Trophoblast cell (in vitro differentiated cells and primary cell): ENCODE measurements at regions not wholly inside any gene's neighbourhood (a gene's known extent, or its start where the extent isn't known, plus 50 kb on each side); places are given as distances from the start of the nearest gene placed in this dataset.

ENCODE experiments used
- DNase-seq, 2 donors: peaks; one replicate each; pipeline ENCODE4 v3.0.0-alpha.2; 2016
- H2AFZ ChIP-seq: 2 replicates; pipeline ENCODE4 v1.6.1; 2013; ENCODE audit warnings: low read length, moderate library complexity, mild to moderate bottlenecking; ENCODE audit not compliant: insufficient read depth, poor library complexity
- H2AK5ac ChIP-seq: 2 replicates; pipeline ENCODE4 v1.6.1; 2013; ENCODE audit warnings: mild to moderate bottlenecking, low read length
- H2BK120ac ChIP-seq: 2 replicates; pipeline ENCODE4 v1.6.1; 2013; ENCODE audit warnings: low read length, mild to moderate bottlenecking, moderate library complexity; ENCODE audit not compliant: insufficient read depth, poor library complexity
- H2BK12ac ChIP-seq: 2 replicates; pipeline ENCODE4 v1.6.1; 2013; ENCODE audit warnings: mild to moderate bottlenecking, low read length, moderate library complexity
- H2BK5ac ChIP-seq: 2 replicates; pipeline ENCODE4 v1.6.1; 2013; ENCODE audit warnings: low read length, low read depth, moderate library complexity, mild to moderate bottlenecking; ENCODE audit not compliant: poor library complexity
- H3K14ac ChIP-seq: 2 replicates; pipeline ENCODE4 v1.6.1; 2013; ENCODE audit warnings: mild to moderate bottlenecking, low read length
- H3K18ac ChIP-seq: 2 replicates; pipeline ENCODE4 v1.6.1; 2013; ENCODE audit warnings: mild to moderate bottlenecking, low read length
- H3K23ac ChIP-seq: 2 replicates; pipeline ENCODE4 v1.6.1; 2013; ENCODE audit warnings: low read length
- H3K27ac ChIP-seq: 2 replicates; pipeline ENCODE4 v1.5.1; 2013; ENCODE audit warnings: low read depth, mild to moderate bottlenecking, inconsistent platforms, low read length, moderate library complexity
- H3K27me3 ChIP-seq: 2 replicates; pipeline ENCODE4 v1.6.1; 2013; ENCODE audit warnings: inconsistent platforms, mild to moderate bottlenecking, low read length, moderate library complexity; ENCODE audit not compliant: insufficient read depth
- H3K36me3 ChIP-seq, 2 experiments: 1 replicate in 1 of 2; 2 replicates in 1 of 2; pipeline ENCODE4 v1.6.1; 2013; ENCODE audit warnings: low read length in 2 of 2, mild to moderate bottlenecking in 2 of 2, moderate library complexity in 1 of 2; ENCODE audit not compliant: insufficient read depth in 2 of 2, control insufficient read depth in 1 of 2
- H3K4ac ChIP-seq: 2 replicates; pipeline ENCODE4 v1.6.1; 2013; ENCODE audit warnings: low read depth, mild to moderate bottlenecking, low read length, moderate library complexity
- H3K4me1 ChIP-seq, 2 experiments: 1 replicate in 1 of 2; 2 replicates in 1 of 2; pipeline ENCODE4 v1.6.1; 2013; ENCODE audit warnings: low read length in 2 of 2, mild to moderate bottlenecking in 2 of 2, moderate library complexity in 1 of 2; ENCODE audit not compliant: insufficient read depth in 2 of 2, control insufficient read depth in 1 of 2
- H3K4me2 ChIP-seq: 2 replicates; pipeline ENCODE4 v1.6.1; 2013; ENCODE audit warnings: inconsistent platforms, mild to moderate bottlenecking, low read length, moderate library complexity
- H3K4me3 ChIP-seq: 2 replicates; pipeline ENCODE4 v1.5.1; 2013; ENCODE audit warnings: mild to moderate bottlenecking, low read depth, low read length, inconsistent platforms
- H3K79me1 ChIP-seq: one replicate; pipeline ENCODE4 v1.6.1; 2013; ENCODE audit warnings: low read length
- H3K79me2 ChIP-seq: 2 replicates; pipeline ENCODE4 v1.6.1; 2013; ENCODE audit warnings: low read length, mild to moderate bottlenecking; ENCODE audit not compliant: control insufficient read depth, insufficient read depth, poor library complexity
- H3K9ac ChIP-seq: 2 replicates; pipeline ENCODE4 v1.6.1; 2013; ENCODE audit warnings: mild to moderate bottlenecking, low read length
- H3K9me3 ChIP-seq: 2 replicates; pipeline ENCODE4 v1.6.1; 2013; ENCODE audit warnings: low read depth, mild to moderate bottlenecking, control low read depth, inconsistent platforms, low read length; ENCODE audit not compliant: insufficient read depth
- H4K12ac ChIP-seq: 2 replicates; pipeline ENCODE4 v1.6.1; 2013; ENCODE audit warnings: low read depth, mild to moderate bottlenecking, low read length, moderate library complexity
- H4K8ac ChIP-seq: 2 replicates; pipeline ENCODE4 v1.6.1; 2013; ENCODE audit warnings: low read depth, mild to moderate bottlenecking, low read length, moderate library complexity
- H4K91ac ChIP-seq: one replicate; pipeline ENCODE4 v1.6.1; 2013; ENCODE audit warnings: low read depth, mild to moderate bottlenecking, low read length, moderate library complexity
- WGBS: extraction: QIAGEN DNeasy Blood & Tissue Kit; methylation state at CpG from one replicate; pipeline ENCODE4 v1.1.7; 2013; ENCODE audit warnings: missing lambda C conversion rate; ENCODE audit not compliant: insufficient read length, insufficient coverage; ENCODE audit errors: extremely low coverage; 5-methylcytosine and 5-hydroxymethylcytosine counted together

GRCh38 chr12:126431767-126432166 lies 1366.5 kb downstream of the AACS start:
- Histone ChIP-seq H3K27ac (no peak overlapping the region), H2BK120ac (no peak overlapping the region), H2AFZ (no peak overlapping the region), H3K4me2 (no peak overlapping the region), H2AK5ac (no peak overlapping the region), H3K4me1 (no peaks in the 10 kb centered on the region), H3K4me3 (no peak overlapping the region), H3K4ac (no peak overlapping the region), H4K8ac (no peak overlapping the region), H4K12ac (no peak overlapping the region), H3K23ac (no peak overlapping the region), H3K27me3 (no peaks in the 10 kb centered on the region), H3K9ac (no peak overlapping the region), H3K18ac (no peak overlapping the region), H3K36me3 (no peaks in the 10 kb centered on the region), H3K14ac (no peak overlapping the region), H4K91ac (no peak overlapping the region), H3K79me1 (no peaks in the 10 kb centered on the region), H2BK12ac (no peak overlapping the region), H2BK5ac (no peak overlapping the region), H3K79me2 (no peaks in the 10 kb centered on the region), H3K9me3 (no peaks in the 10 kb centered on the region)
- no peak for DNase-seq
- no CpG with 5 or more reads among the region's 6 CpGs for WGBS

DNA sequence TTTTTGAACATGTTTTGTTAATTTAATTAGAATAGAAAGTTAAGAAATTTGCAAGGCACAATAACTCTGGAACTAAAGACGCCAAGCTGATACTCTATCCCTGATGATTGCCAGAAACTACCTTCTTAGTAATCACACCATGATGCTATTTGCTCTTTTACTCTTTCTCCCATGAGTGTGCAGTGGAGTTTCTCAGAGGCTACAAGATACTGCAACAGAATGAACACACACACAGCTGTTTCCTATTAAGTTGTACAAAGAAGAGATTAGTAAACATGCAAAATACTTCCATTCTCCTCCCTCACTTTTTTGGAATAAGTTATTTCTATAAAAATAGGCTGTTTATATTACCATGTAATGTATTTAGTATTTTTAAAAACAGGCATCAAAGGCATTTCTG lies 1367.5 kb downstream of the AACS start:
- Histone ChIP-seq H3K18ac (no peak overlapping the region), H3K4me2 (no peak overlapping the region), H3K4ac (no peak overlapping the region), H3K27ac (no peak overlapping the region), H3K14ac (no peak overlapping the region), H3K9ac (no peak overlapping the region), H3K79me2 (no peaks in the 10 kb centered on the region), H4K8ac (no peak overlapping the region), H2AFZ (no peak overlapping the region), H3K23ac (no peak overlapping the region), H3K4me3 (no peak overlapping the region), H3K36me3 (no peaks in the 10 kb centered on the region), H3K9me3 (no peaks in the 10 kb centered on the region), H2AK5ac (no peak overlapping the region), H4K91ac (no peak overlapping the region), H3K4me1 (no peaks in the 10 kb centered on the region), H4K12ac (no peak overlapping the region), H3K27me3 (no peaks in the 10 kb centered on the region), H2BK12ac (no peak overlapping the region), H2BK5ac (no peak overlapping the region), H2BK120ac (no peak overlapping the region), H3K79me1 (no peaks in the 10 kb centered on the region)
- DNase-seq = no peak
- WGBS = no CpG with 5 or more reads among the region's 1 CpG

DNA sequence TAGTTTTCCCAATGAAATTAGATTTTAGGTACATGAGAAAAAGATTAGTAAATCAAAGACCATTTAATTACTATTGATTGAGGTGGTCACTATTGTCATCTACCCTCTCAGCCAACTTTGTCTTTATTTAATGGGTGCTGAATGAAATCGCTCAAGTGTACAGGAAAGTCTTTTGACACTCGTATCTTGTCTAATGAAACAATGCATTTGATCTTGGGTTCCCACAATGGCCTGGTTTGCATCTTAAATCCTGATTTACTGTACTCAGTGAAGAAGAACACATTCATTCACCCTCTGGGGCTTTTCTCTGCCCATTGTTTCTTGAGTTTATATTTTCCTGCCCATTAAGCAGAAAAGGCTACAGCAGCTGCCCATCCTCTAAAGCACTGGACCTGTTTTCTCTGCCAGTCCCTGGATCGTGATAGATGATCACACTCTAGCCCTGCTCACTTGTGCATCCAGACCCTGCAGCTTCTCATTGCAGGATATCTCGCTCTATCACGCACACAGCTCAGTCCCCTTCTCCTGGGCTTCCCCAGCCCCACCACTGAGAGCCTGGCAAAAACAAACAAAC lies 1369.3 kb downstream of the AACS start:
- Histone ChIP-seq H3K36me3 (no peaks in the 10 kb centered on the region), H3K9ac (no peak overlapping the region), H3K4ac (no peak overlapping the region), H4K12ac (no peak overlapping the region), H2BK120ac (no peak overlapping the region), H4K8ac (no peak overlapping the region), H3K79me2 (no peaks in the 10 kb centered on the region), H3K4me2 (no peak overlapping the region), H3K27ac (no peak overlapping the region), H4K91ac (no peak overlapping the region), H3K23ac (no peak overlapping the region), H3K14ac (no peak overlapping the region), H3K18ac (no peak overlapping the region), H3K79me1 (no peaks in the 10 kb centered on the region), H3K9me3 (no peaks in the 10 kb centered on the region), H3K27me3 (no peaks in the 10 kb centered on the region), H2AK5ac (no peak overlapping the region), H3K4me3 (no peak overlapping the region), H3K4me1 (no peaks in the 10 kb centered on the region), H2AFZ (no peak overlapping the region), H2BK12ac (no peak overlapping the region), H2BK5ac (no peak overlapping the region)
- WGBS = no CpG with 5 or more reads among the region's 5 CpGs
- no peak for DNase-seq

GRCh38 chr12:126436041-126436440 lies 1370.8 kb downstream of the AACS start:
- H3K23ac ChIP-seq = no peak overlapping the region
- no peak overlapping the region for H3K18ac ChIP-seq
- H2BK5ac ChIP-seq = no peak overlapping the region
- DNase-seq = no peak
- no peaks in the 10 kb centered on the region for H3K27me3 ChIP-seq
- no peak overlapping the region for H3K4ac ChIP-seq
- no peaks in the 10 kb centered on the region for H3K36me3 ChIP-seq
- no peak overlapping the region for H3K14ac ChIP-seq
- no peak overlapping the region for H2BK12ac ChIP-seq
- no peaks in the 10 kb centered on the region for H3K4me1 ChIP-seq
- H3K9me3 ChIP-seq = no peaks in the 10 kb centered on the region
- no peak overlapping the region for H3K27ac ChIP-seq
- no peak overlapping the region for H3K4me3 ChIP-seq
- no peak overlapping the region for H4K12ac ChIP-seq
- no peaks in the 10 kb centered on the region for H3K79me2 ChIP-seq
- no peak overlapping the region for H4K8ac ChIP-seq
- H3K4me2 ChIP-seq = no peak overlapping the region
- H3K9ac ChIP-seq = no peak overlapping the region
- no peak overlapping the region for H2BK120ac ChIP-seq
- WGBS = no CpG with 5 or more reads among the region's 3 CpGs
- no peak overlapping the region for H4K91ac ChIP-seq
- no peak overlapping the region for H2AK5ac ChIP-seq
- no peak overlapping the region for H2AFZ ChIP-seq
- no peaks in the 10 kb centered on the region for H3K79me1 ChIP-seq
